ENCODE measurements at regions not wholly inside any gene's neighbourhood (a gene's known extent, or its start where the extent isn't known, plus 50 kb on each side); places are given as distances from the start of the nearest gene placed in this dataset.

- CTCF ChIA-PET: no interaction called here
- Histone ChIP-seq H3K4me1 (ENCODE audit: control insufficient read depth, insufficient read depth, low read length) (no peaks in the 10 kb centered on the region), H3K27me3 (ENCODE audit: control insufficient read depth, insufficient read depth, low read length) (peaks cover 29% of the 10 kb centered on the region), H2AK9ac (replicated peaks; ENCODE audit: low read depth, low read length, poor library complexity) (no peak overlapping the region), H3K23ac (ENCODE audit: low read depth, low read length) (no peak overlapping the region), H4K5ac (ENCODE audit: low read depth, low read length) (no peak overlapping the region), H2BK20ac (ENCODE audit: low read depth, low read length) (no peak overlapping the region), H3K4me2 (ENCODE audit: low read depth, low read length) (no peak overlapping the region), H3K4me3 (ENCODE audit: insufficient read depth, low read depth, low read length) (no peak overlapping the region), H3K56ac (ENCODE audit: extremely low read depth, insufficient read depth, low read length) (no peak overlapping the region), H3K79me1 (ENCODE audit: low read depth in 1 of 2, low read length in 2 of 2) (no peaks in the 10 kb centered on the region), H3K4ac (ENCODE audit: low read depth, low read length) (no peak overlapping the region), H3K9me1 (ENCODE audit: insufficient read depth, low read length) (no peaks in the 10 kb centered on the region), H2BK15ac (ENCODE audit: low read depth, low read length) (no peak overlapping the region), H2BK120ac (ENCODE audit: low read depth, low read length) (no peak overlapping the region), H3K9ac (ENCODE audit: low read depth, low read length) (no peak overlapping the region), H4K8ac (ENCODE audit: low read depth in 2 of 2, low read length in 2 of 2) (no peak overlapping the region), H4K91ac (ENCODE audit: insufficient read depth, low read depth, low read length) (no peak overlapping the region), H2AFZ (replicated peaks; ENCODE audit: low read length, poor library complexity) (no peak overlapping the region), H3K27ac (ENCODE audit: insufficient read depth, low read length) (no peak overlapping the region), H3K14ac (replicated peaks; ENCODE audit: low read depth, low read length) (no peak overlapping the region), H2BK5ac (ENCODE audit: low read depth, low read length, poor library complexity, severe bottlenecking) (no peak overlapping the region), H3K36me3 (ENCODE audit: control insufficient read depth, insufficient read depth, low read length) (no peaks in the 10 kb centered on the region), H3K18ac (ENCODE audit: low read depth, low read length) (no peak overlapping the region), H3K9me3 (ENCODE audit: control insufficient read depth, insufficient read depth, low read length) (no peaks in the 10 kb centered on the region), H2AK5ac (ENCODE audit: low read depth, low read length) (no peak overlapping the region), H4K20me1 (ENCODE audit: insufficient read depth, low read length) (no peaks in the 10 kb centered on the region)
- in situ Hi-C loops (cut with MboI; ENCODE audit: low sequenced_read_pairs): no loop called here
- WGBS, 2 experiments (ENCODE audit: extremely low coverage in 2 of 2, insufficient read length in 1 of 2): no CpG with 5 or more reads among the region's 2 CpGs
- POLR2A ChIA-PET (ENCODE audit: unreplicated experiment): no interaction called here
- intact Hi-C loops (cut with micrococcal nuclease): no loop called here
- no peak for DNase-seq
- dilution Hi-C loops (cut with HindIII; ENCODE audit: low sequenced_read_pairs, unreplicated experiment): no loop called here
- BruUV-seq (replicated peaks): no TSS peak
- TF ChIP-seq SMC3 (IDR thresholded peaks at IDR 0.05; ENCODE audit: low read depth, low read length) (no peak), CEBPB (IDR thresholded peaks at IDR 0.05; ENCODE audit: low read depth, low read length) (no peak)
- ATAC-seq (ENCODE audit: low read depth): no peak
Measured at GRCh38 chr20:24784607-24785006, 164.5 kb upstream of the CST7 start.
